GM12878 (cell line): ENCODE measurements at regions not wholly inside any gene's neighbourhood (a gene's known extent, or its start where the extent isn't known, plus 50 kb on each side); places are given as distances from the start of the nearest gene placed in this dataset.

ENCODE experiments used
- BRCA1 ChIP-seq: IDR thresholded peaks from 2 replicates; pipeline ENCODE4 v1.6.1; 2011; ENCODE audit warnings: low read depth, low read length, improper control_type of control experiment
- SMAD5 ChIP-seq: IDR thresholded peaks from 2 replicates; pipeline ENCODE4 v1.6.1; 2016; ENCODE audit warnings: antibody characterized with exemption, low read depth
- SRF ChIP-seq, 2 experiments: IDR thresholded peaks; 2 replicates each; pipeline ENCODE4 v1.6.1; 2011; ENCODE audit warnings: low read depth in 2 of 2, low read length in 2 of 2, mild to moderate bottlenecking in 1 of 2, moderate library complexity in 1 of 2
- USF1 ChIP-seq: IDR thresholded peaks from 2 replicates; pipeline ENCODE4 v1.6.1; 2011; ENCODE audit warnings: borderline replicate concordance, low read depth, mild to moderate bottlenecking, moderate library complexity, mixed read lengths, low read length; ENCODE audit not compliant: insufficient read depth; ENCODE audit errors: extremely low read length
- YY1 ChIP-seq: IDR thresholded peaks from 2 replicates; pipeline ENCODE4 v1.6.1; 2011; ENCODE audit warnings: low read depth, mild to moderate bottlenecking, low read length
- TF ChIP-seq, protein P1 (sequence below): fragments of 450-650 bp; IDR thresholded peaks from 2 replicates; pipeline ENCODE4 v1.6.1; 2017; ENCODE audit warnings: antibody characterized with exemption, mild to moderate bottlenecking, moderate library complexity
- TF ChIP-seq, protein P2 (sequence below): fragments of 450-650 bp; IDR thresholded peaks from 2 replicates; pipeline ENCODE4 v1.6.1; 2017; ENCODE audit warnings: mild to moderate bottlenecking
- TF ChIP-seq, protein P3 (sequence below): IDR thresholded peaks from 2 replicates; pipeline ENCODE4 v1.6.1; 2011; ENCODE audit warnings: mild to moderate bottlenecking, low read depth, low read length, moderate library complexity; ENCODE audit not compliant: insufficient replicate concordance
- TF ChIP-seq, protein P4 (sequence below): IDR thresholded peaks from 2 replicates; pipeline ENCODE4 v1.6.1; 2011; ENCODE audit warnings: borderline replicate concordance, low read depth, mild to moderate bottlenecking, moderate library complexity, low read length; ENCODE audit not compliant: insufficient read depth, poor library complexity, severe bottlenecking

DNA sequence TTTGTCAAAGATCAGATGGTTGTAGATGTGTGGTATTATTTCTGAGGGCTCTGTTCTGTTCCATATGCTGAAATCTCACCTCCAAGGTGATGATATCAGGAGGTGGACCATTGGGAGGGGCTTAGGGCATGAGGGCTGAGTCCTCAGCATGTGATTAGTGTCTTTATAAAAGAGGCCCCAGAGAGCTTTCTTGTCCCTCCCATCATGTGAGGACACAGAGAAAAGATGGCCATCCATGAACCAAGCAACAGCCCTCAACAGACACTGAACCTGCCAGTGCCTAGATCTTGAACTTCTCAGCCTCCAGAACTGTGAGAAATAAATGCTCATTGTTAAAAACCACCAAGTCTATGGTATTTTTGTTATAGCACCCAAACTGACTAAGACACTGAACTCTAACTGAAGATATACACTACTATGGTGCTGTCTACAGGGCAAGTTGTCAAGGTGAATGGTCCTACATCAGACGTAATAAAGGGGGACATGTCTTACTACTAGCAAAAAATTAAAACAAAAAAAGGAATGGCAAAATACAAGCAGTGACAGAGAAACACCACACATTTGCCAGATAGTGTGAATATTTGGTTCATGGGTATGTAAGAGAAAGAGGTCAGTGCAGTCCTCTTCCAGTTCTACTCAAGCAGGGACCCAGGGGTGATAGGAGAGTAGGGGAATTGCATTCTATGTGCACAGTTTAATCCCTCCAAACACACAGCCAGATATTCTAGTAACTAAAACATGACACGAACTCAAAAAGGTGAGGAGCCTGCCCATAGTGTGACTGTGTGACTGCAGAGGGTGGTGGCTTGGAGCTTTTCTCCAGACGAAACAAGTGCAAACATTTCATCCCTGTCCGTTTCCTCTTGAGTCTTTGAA lies 164.4 kb upstream of the MYCN start (continued):
- TF ChIP-seq, protein P1, sequence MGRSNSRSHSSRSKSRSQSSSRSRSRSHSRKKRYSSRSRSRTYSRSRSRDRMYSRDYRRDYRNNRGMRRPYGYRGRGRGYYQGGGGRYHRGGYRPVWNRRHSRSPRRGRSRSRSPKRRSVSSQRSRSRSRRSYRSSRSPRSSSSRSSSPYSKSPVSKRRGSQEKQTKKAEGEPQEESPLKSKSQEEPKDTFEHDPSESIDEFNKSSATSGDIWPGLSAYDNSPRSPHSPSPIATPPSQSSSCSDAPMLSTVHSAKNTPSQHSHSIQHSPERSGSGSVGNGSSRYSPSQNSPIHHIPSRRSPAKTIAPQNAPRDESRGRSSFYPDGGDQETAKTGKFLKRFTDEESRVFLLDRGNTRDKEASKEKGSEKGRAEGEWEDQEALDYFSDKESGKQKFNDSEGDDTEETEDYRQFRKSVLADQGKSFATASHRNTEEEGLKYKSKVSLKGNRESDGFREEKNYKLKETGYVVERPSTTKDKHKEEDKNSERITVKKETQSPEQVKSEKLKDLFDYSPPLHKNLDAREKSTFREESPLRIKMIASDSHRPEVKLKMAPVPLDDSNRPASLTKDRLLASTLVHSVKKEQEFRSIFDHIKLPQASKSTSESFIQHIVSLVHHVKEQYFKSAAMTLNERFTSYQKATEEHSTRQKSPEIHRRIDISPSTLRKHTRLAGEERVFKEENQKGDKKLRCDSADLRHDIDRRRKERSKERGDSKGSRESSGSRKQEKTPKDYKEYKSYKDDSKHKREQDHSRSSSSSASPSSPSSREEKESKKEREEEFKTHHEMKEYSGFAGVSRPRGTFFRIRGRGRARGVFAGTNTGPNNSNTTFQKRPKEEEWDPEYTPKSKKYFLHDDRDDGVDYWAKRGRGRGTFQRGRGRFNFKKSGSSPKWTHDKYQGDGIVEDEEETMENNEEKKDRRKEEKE, result no peak
- TF ChIP-seq BRCA1 (no peak), USF1 (no peak), SMAD5 (no peak), YY1 (no peak), SRF (IDR thresholded peaks at IDR 0.05; ENCODE audit: low read depth in 2 of 2, low read length in 2 of 2) (no peak)
- TF ChIP-seq, protein P2, sequence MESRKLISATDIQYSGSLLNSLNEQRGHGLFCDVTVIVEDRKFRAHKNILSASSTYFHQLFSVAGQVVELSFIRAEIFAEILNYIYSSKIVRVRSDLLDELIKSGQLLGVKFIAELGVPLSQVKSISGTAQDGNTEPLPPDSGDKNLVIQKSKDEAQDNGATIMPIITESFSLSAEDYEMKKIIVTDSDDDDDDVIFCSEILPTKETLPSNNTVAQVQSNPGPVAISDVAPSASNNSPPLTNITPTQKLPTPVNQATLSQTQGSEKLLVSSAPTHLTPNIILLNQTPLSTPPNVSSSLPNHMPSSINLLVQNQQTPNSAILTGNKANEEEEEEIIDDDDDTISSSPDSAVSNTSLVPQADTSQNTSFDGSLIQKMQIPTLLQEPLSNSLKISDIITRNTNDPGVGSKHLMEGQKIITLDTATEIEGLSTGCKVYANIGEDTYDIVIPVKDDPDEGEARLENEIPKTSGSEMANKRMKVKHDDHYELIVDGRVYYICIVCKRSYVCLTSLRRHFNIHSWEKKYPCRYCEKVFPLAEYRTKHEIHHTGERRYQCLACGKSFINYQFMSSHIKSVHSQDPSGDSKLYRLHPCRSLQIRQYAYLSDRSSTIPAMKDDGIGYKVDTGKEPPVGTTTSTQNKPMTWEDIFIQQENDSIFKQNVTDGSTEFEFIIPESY, result no peak
- TF ChIP-seq, protein P3, sequence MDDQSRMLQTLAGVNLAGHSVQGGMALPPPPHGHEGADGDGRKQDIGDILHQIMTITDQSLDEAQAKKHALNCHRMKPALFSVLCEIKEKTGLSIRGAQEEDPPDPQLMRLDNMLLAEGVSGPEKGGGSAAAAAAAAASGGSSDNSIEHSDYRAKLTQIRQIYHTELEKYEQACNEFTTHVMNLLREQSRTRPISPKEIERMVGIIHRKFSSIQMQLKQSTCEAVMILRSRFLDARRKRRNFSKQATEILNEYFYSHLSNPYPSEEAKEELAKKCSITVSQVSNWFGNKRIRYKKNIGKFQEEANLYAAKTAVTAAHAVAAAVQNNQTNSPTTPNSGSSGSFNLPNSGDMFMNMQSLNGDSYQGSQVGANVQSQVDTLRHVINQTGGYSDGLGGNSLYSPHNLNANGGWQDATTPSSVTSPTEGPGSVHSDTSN, result no peak
- TF ChIP-seq, protein P4, sequence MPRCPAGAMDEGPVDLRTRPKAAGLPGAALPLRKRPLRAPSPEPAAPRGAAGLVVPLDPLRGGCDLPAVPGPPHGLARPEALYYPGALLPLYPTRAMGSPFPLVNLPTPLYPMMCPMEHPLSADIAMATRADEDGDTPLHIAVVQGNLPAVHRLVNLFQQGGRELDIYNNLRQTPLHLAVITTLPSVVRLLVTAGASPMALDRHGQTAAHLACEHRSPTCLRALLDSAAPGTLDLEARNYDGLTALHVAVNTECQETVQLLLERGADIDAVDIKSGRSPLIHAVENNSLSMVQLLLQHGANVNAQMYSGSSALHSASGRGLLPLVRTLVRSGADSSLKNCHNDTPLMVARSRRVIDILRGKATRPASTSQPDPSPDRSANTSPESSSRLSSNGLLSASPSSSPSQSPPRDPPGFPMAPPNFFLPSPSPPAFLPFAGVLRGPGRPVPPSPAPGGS, result no peak
